Bronchial epithelial cell (primary cell): ENCODE measurements at regions not wholly inside any gene's neighbourhood (a gene's known extent, or its start where the extent isn't known, plus 50 kb on each side); places are given as distances from the start of the nearest gene placed in this dataset.

ENCODE experiments used
- DNase-seq: peaks from one replicate; pipeline ENCODE4 v3.0.0-alpha.2; 2010; ENCODE audit warnings: low read depth
- FAIRE-seq: peaks from 2 replicates; lab custom pipeline; 2011; peaks lifted over from hg19 to GRCh38; lab: Jason Lieb, UNC
- H3K27me3 ChIP-seq: 2 replicates; pipeline ENCODE4 v1.5.1; 2011; ENCODE audit warnings: low read length; ENCODE audit not compliant: control insufficient read depth, insufficient read depth
- H3K36me3 ChIP-seq: 2 replicates; pipeline ENCODE4 v1.5.1; 2011; ENCODE audit warnings: low read length; ENCODE audit not compliant: control insufficient read depth, insufficient read depth
- H3K4me3 ChIP-seq: 2 replicates; pipeline ENCODE4 v1.5.1; 2011; ENCODE audit warnings: mild to moderate bottlenecking, low read depth, low read length, control low read depth
- TF ChIP-seq, protein P1 (sequence below): IDR thresholded peaks from 2 replicates; pipeline ENCODE4 v1.5.1; 2011; ENCODE audit warnings: mild to moderate bottlenecking, moderate library complexity, low read length, control low read depth, inconsistent platforms; ENCODE audit not compliant: insufficient read depth, severe bottlenecking

DNA sequence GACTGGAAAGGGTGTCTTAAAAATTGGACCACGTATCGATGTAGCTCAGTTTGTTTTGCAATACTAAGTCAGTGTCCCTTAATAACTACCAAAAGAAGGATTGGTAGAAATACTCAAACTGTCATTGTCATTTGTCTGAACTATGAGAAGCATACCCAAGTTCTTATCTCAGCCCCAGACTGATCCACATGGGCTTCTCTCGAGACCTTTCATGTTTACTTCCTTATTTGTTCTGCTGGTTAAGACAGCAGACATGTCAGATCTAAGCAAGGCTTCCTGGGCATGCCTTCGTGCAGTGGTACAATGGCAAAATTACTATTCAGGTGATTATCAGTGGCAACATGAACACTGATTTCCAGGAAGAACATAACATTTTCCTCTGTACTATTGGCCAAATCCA lies 211.1 kb upstream of the PHACTR1 start:
- DNase-seq: no peak
- Histone ChIP-seq H3K27me3 (no peaks in the 10 kb centered on the region), H3K36me3 (no peaks in the 10 kb centered on the region), H3K4me3 (no peak overlapping the region)
- TF ChIP-seq, protein P1, sequence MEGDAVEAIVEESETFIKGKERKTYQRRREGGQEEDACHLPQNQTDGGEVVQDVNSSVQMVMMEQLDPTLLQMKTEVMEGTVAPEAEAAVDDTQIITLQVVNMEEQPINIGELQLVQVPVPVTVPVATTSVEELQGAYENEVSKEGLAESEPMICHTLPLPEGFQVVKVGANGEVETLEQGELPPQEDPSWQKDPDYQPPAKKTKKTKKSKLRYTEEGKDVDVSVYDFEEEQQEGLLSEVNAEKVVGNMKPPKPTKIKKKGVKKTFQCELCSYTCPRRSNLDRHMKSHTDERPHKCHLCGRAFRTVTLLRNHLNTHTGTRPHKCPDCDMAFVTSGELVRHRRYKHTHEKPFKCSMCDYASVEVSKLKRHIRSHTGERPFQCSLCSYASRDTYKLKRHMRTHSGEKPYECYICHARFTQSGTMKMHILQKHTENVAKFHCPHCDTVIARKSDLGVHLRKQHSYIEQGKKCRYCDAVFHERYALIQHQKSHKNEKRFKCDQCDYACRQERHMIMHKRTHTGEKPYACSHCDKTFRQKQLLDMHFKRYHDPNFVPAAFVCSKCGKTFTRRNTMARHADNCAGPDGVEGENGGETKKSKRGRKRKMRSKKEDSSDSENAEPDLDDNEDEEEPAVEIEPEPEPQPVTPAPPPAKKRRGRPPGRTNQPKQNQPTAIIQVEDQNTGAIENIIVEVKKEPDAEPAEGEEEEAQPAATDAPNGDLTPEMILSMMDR: no peak
- no peak for FAIRE-seq

- H3K27me3 ChIP-seq: no peaks in the 10 kb centered on the region
- no peak for FAIRE-seq
- DNase-seq: peak; percentile 75
These were observed 210.4 kb upstream of the PHACTR1 start for GRCh38 chr6:12506159-12506558.

DNA sequence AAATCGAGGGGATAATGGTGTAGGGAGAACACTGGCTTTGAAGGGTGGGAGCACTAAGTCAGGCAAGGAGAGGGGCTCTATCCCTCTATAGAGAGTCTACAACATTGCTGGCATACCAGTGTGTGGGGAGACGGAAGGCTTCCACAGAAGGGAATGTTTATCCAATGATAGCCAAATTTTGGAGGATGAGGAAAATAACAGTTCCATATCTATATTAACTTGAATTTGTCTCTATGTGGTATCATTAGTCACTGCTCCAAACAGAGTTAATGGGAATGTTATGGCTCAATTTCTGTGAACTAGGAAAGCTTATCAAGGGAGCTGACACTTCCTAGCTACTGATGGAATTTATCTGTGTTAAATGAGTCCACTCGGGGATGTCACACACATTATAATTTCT lies 208.9 kb upstream of the PHACTR1 start:
- TF ChIP-seq, protein P1: no peak
- DNase-seq: no peak
- no peaks in the 10 kb centered on the region for H3K27me3 ChIP-seq
- H3K4me3 ChIP-seq: no peak overlapping the region
- H3K36me3 ChIP-seq: no peaks in the 10 kb centered on the region
- FAIRE-seq: no peak

More at GRCh38 chr6:12506159-12506558, 210.4 kb upstream of the PHACTR1 start:
- H3K36me3 ChIP-seq: no peaks in the 10 kb centered on the region
- TF ChIP-seq, protein P1: no peak
- H3K4me3 ChIP-seq: no peak overlapping the region

GRCh38 chr6:12508553-12508952 lies 208.0 kb upstream of the PHACTR1 start:
- no peak for DNase-seq
- Histone ChIP-seq H3K4me3 (no peak overlapping the region), H3K36me3 (no peaks in the 10 kb centered on the region), H3K27me3 (no peaks in the 10 kb centered on the region)
- no peak for FAIRE-seq
- TF ChIP-seq, protein P1: no peak

DNA sequence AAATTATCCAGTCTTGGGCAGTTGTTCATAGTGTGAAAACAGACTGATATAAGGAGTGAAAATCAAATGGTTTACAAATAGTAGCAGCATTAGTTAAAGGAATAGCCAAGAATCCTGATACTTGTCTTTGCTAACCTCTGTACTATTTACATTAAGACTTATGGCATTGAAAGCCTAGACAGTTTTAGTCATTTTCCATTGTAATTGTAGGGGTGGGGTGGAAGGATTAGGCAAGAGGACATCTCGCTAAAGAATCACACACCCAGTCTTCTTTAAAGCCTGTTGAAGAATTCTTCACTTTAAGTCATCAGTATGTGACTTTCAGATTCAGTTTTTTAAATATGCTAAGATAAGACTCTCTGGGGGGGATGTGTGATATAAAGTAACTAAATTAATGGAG lies 207.5 kb upstream of the PHACTR1 start:
- Histone ChIP-seq H3K27me3 (no peaks in the 10 kb centered on the region), H3K4me3 (no peak overlapping the region), H3K36me3 (no peaks in the 10 kb centered on the region)
- DNase-seq: peak; percentile 55
- TF ChIP-seq, protein P1: no peak
- FAIRE-seq: no peak

GRCh38 chr6:12516070-12516469 lies 200.5 kb upstream of the PHACTR1 start:
- TF ChIP-seq, protein P1: no peak
- DNase-seq: no peak
- FAIRE-seq: no peak
- Histone ChIP-seq H3K27me3 (no peaks in the 10 kb centered on the region), H3K4me3 (no peak overlapping the region), H3K36me3 (no peaks in the 10 kb centered on the region)
